ENCODE measurements at regions not wholly inside any gene's neighbourhood (a gene's known extent, or its start where the extent isn't known, plus 50 kb on each side); places are given as distances from the start of the nearest gene placed in this dataset.

DNA sequence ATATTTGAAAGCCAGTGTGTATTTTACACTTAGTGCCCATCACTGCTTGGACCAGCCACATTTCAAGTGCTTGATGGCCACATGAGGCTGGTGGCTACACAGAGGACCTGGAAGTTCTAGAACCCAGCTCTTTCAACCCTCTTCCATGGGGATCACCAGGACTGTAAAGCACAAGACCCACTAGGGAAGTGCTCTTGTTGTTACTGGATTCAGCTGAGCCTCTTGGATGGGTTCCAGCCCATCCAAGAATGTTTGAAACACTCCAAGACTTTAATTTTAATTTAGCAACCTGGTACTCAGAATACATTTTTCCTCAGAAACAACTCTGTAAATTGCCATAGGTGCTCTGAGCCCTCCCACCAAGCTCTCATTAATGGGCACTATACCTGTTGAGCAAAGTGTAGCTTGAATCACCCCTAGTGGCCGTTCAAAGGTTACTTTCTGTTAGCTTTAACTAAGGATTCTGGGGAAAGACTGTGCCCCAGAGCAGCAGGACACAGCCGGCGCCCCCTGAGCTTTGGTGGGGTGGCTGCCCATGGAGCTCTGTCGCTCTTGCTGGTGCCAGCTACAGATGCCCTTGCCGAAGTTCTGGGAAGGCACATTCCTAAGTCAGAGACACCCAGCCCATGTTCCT is 212.4 kb downstream of the HSD17B3 start:
- TF ChIP-seq, protein P1, sequence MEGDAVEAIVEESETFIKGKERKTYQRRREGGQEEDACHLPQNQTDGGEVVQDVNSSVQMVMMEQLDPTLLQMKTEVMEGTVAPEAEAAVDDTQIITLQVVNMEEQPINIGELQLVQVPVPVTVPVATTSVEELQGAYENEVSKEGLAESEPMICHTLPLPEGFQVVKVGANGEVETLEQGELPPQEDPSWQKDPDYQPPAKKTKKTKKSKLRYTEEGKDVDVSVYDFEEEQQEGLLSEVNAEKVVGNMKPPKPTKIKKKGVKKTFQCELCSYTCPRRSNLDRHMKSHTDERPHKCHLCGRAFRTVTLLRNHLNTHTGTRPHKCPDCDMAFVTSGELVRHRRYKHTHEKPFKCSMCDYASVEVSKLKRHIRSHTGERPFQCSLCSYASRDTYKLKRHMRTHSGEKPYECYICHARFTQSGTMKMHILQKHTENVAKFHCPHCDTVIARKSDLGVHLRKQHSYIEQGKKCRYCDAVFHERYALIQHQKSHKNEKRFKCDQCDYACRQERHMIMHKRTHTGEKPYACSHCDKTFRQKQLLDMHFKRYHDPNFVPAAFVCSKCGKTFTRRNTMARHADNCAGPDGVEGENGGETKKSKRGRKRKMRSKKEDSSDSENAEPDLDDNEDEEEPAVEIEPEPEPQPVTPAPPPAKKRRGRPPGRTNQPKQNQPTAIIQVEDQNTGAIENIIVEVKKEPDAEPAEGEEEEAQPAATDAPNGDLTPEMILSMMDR (IDR thresholded peaks at IDR 0.05 in 8 of 11, conservative IDR thresholded peaks at IDR 0.05 in 3 of 11), result no peak
- TF ChIP-seq POLR2AphosphoS5 (IDR thresholded peaks at IDR 0.05) (no peak), POLR2A (IDR thresholded peaks at IDR 0.05) (no peak)

Measured in spleen (tissue), 7 donors.